Stomach (tissue), 8 donors: ENCODE measurements at regions not wholly inside any gene's neighbourhood (a gene's known extent, or its start where the extent isn't known, plus 50 kb on each side); places are given as distances from the start of the nearest gene placed in this dataset.

Experiments
- DNase-seq, 2 donors: peaks; one replicate each; pipeline versions ENCODE4 v3.0.0 to v3.0.0-alpha.2; 2013 to 2019
- H3K27ac ChIP-seq, 5 donors: fragments of 200-600 bp in 4 of 5; sonication (generic) in 4 of 5; one replicate each; pipeline ENCODE4 v1.5.1; 2013 to 2019; ENCODE audit warnings: mild to moderate bottlenecking in 1 of 5, moderate library complexity in 1 of 5
- H3K27me3 ChIP-seq, 3 donors: fragments of 200-600 bp; sonication (generic); one replicate each; pipeline ENCODE4 v1.5.1; 2017 to 2019; ENCODE audit warnings: mixed run types in 1 of 3
- H3K36me3 ChIP-seq, 4 donors: fragments of 200-600 bp; sonication (generic); 1 replicate in 3 of 4; 2 replicates in 1 of 4; pipeline ENCODE4 v1.5.1; 2016 to 2019
- H3K4me1 ChIP-seq, 4 donors: fragments of 200-600 bp; sonication (generic); one replicate each; pipeline ENCODE4 v1.5.1; 2016 to 2019
- H3K4me3 ChIP-seq, 4 donors: fragments of 200-600 bp; sonication (generic) in 3 of 4; one replicate each; pipeline ENCODE4 v1.5.1; 2016 to 2019; ENCODE audit warnings: mild to moderate bottlenecking in 1 of 4
- H3K9me3 ChIP-seq, 4 donors: fragments of 200-600 bp; sonication (generic); one replicate each; pipeline ENCODE4 v1.5.1; 2016 to 2019
- EP300 ChIP-seq: sonication (generic); formaldehyde crosslinking; IDR thresholded peaks from one replicate; pipeline ENCODE4 v1.6.1; 2017; ENCODE audit warnings: antibody characterized with exemption
- POLR2A ChIP-seq, 4 donors: fragments of 450-650 bp; IDR thresholded peaks; one replicate each; pipeline ENCODE4 v1.6.1; 2016; ENCODE audit warnings: antibody characterized with exemption in 4 of 4, control low read depth in 2 of 4, mild to moderate bottlenecking in 1 of 4, moderate library complexity in 1 of 4
- POLR2AphosphoS5 ChIP-seq, 3 donors: sonication (generic); formaldehyde crosslinking; IDR thresholded peaks; one replicate each; pipeline ENCODE4 v1.6.1; 2016; ENCODE audit warnings: antibody characterized with exemption in 3 of 3
- WGBS, 5 donors: extraction: QIAGEN DNeasy Blood & Tissue Kit in 3 of 5; methylation state at CpG; one replicate each; pipeline versions ENCODE4 v1.1.5 to v1.1.7; 2013 to 2018; 5-methylcytosine and 5-hydroxymethylcytosine counted together
- intact Hi-C: fragments of 100-400 bp; cut with DNase I; formaldehyde crosslinking; loops from one replicate; pipeline ENCODE4 v1.15.1; 2023; ENCODE audit warnings: low total_unique reads
- TF ChIP-seq, protein P1 (sequence below), 7 experiments: fragments of 450-650 bp in 4 of 7; fragments of 200-600 bp in 3 of 7; sonication (generic) in 3 of 7; IDR thresholded peaks; one replicate each; pipeline ENCODE4 v1.5.1; 2016 to 2019; ENCODE audit warnings: antibody characterized with exemption in 7 of 7, control low read depth in 2 of 7, mild to moderate bottlenecking in 1 of 7
- donor health status: healthy with polysubstance abuse.
- donor health status: Bipolar disorder and iron deficiency.
- donor health status: healthy.

DNA sequence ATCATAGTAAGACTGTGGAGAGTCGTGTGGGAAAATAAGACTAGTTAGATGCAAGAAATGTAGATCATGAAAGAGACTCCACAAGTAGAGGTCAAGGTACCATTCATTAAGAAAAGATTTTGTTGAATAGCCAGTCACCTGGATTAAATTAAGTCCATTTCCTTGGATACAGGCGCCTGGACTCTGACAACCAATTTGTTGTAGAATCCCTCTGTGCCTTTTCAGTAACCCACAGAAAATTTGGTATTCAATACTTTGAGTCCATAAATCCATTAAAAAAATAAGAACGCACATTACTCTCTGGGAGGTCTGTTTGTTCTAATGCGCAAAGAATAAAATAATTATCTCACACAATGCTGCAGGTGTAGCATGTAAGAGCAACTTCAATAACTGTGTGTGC, 469.4 kb downstream of the KLF12 start:
- DNase-seq, result no peak
- no peaks in the 10 kb centered on the region for H3K36me3 ChIP-seq
- no peak overlapping the region for H3K27ac ChIP-seq
- TF ChIP-seq POLR2A (IDR thresholded peaks at IDR 0.05) (no peak), EP300 (no peak)
- no peak overlapping the region for H3K4me3 ChIP-seq
- no peaks in the 10 kb centered on the region for H3K4me1 ChIP-seq
- 78 to 84% (median 81%) methylated on average over 4 of the region's 4 CpGs for WGBS, 5 donors
- H3K27me3 ChIP-seq, result no peaks in the 10 kb centered on the region
- intact Hi-C loops, result no loop called here
- H3K9me3 ChIP-seq, result no peaks in the 10 kb centered on the region

DNA sequence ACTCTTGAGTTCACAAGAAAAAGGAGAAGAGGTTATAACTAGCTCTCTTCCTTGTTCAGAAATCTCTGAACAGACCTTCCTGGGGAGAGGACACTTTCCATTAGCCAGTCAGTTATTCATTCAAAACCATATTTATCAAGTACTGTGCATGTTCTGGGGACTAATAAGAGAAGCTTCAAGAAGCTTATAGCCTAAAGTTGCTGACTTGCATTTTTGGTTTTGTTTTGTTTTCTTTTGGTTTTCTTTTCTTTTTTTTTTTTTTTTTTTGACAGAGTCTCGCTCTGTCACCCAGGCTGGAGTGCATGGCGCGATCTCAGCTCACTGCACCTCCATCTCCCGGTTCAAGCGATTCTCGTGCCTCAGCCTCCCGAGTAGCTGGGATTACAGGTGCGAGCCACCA, 471.4 kb downstream of the KLF12 start:
- TF ChIP-seq POLR2A (IDR thresholded peaks at IDR 0.05), result no peak
- TF ChIP-seq, protein P1, sequence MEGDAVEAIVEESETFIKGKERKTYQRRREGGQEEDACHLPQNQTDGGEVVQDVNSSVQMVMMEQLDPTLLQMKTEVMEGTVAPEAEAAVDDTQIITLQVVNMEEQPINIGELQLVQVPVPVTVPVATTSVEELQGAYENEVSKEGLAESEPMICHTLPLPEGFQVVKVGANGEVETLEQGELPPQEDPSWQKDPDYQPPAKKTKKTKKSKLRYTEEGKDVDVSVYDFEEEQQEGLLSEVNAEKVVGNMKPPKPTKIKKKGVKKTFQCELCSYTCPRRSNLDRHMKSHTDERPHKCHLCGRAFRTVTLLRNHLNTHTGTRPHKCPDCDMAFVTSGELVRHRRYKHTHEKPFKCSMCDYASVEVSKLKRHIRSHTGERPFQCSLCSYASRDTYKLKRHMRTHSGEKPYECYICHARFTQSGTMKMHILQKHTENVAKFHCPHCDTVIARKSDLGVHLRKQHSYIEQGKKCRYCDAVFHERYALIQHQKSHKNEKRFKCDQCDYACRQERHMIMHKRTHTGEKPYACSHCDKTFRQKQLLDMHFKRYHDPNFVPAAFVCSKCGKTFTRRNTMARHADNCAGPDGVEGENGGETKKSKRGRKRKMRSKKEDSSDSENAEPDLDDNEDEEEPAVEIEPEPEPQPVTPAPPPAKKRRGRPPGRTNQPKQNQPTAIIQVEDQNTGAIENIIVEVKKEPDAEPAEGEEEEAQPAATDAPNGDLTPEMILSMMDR (IDR thresholded peaks at IDR 0.05), result no peak
- no peak for TF ChIP-seq EP300
- no peak for TF ChIP-seq POLR2AphosphoS5 (IDR thresholded peaks at IDR 0.05)
- Histone ChIP-seq H3K9me3 (no peaks in the 10 kb centered on the region), H3K4me1 (no peaks in the 10 kb centered on the region), H3K36me3 (no peaks in the 10 kb centered on the region), H3K4me3 (no peak overlapping the region), H3K27ac (no peak overlapping the region), H3K27me3 (no peaks in the 10 kb centered on the region)
- no peak for DNase-seq
- intact Hi-C loops, result no loop called here
- 97 to 98% (median 97%) methylated on average over 8 of the region's 8 CpGs for WGBS, 5 donors

DNA sequence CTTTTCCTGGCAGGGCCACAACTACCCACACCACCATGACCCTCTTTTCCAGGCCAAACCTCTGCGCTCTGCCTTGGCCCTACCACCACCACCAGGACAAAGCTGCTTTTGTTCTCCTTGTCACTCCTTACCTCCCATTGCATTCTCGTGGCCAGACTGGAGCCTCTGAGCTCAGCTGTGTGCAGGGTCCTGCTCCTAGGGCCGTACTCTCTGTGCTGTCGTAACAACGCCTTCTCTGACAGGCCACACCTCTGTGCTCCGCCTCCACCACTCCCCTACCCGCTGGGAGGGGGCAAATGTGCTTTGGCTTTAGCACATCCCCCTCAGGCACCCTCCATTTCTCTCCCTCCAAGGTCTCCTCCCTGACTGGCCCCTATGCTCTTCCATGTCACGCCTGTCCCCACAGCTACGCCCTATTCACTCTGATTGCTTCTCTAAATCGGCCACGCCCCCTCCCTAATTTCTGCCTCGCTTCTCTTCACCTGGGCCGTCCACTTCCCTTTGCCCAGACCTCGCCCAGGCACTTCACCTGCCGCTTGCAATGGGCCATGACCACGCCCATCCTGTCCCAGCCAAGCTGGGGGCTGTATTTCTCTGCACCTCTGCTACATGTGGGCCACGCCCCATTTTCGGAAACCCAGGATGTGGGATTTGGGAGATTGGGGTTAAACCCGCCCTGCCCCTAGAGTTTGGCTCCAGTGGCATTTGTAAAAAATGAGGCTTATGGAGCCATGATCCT, 472.3 kb downstream of the KLF12 start:
- no peak for DNase-seq
- intact Hi-C loops, result no loop called here
- no peaks in the 10 kb centered on the region for H3K4me1 ChIP-seq
- H3K27ac ChIP-seq, result no peak overlapping the region
- no peaks in the 10 kb centered on the region for H3K9me3 ChIP-seq
- H3K4me3 ChIP-seq, result no peak overlapping the region
- H3K27me3 ChIP-seq, result no peaks in the 10 kb centered on the region
- no peaks in the 10 kb centered on the region for H3K36me3 ChIP-seq
- WGBS, 5 donors, result 87 to 93% (median 88%) methylated on average over 19 of the region's 19 CpGs
- TF ChIP-seq, protein P1 (IDR thresholded peaks at IDR 0.05), result no peak
- no peak for TF ChIP-seq EP300
- no peak for TF ChIP-seq POLR2A (IDR thresholded peaks at IDR 0.05)
- TF ChIP-seq POLR2AphosphoS5 (IDR thresholded peaks at IDR 0.05), result no peak

DNA sequence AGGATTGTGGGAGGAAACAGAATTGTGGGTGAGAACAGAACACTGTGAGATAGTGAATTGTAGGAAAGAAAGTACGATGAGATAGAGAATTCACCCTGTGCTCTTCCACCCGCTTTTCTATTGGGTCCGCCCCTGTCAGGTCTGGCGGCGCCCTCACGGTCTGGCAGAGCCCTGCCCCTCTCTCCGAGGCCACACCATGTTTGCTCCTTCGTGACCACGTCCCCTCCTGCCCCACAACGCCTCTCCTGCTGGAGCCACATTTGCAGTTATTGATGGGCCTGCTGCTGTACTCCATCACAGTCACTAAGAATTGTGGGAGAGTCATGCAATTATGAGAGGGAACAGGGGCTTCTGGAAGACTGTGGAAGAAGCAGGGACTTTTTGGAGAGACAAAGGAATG, 473.1 kb downstream of the KLF12 start:
- DNase-seq, result no peak
- no peaks in the 10 kb centered on the region for H3K9me3 ChIP-seq
- H3K36me3 ChIP-seq, result no peaks in the 10 kb centered on the region
- no peaks in the 10 kb centered on the region for H3K27me3 ChIP-seq
- intact Hi-C loops, result no loop called here
- 95 to 99% (median 97%) methylated on average over 10 of the region's 10 CpGs for WGBS, 5 donors
- no peak overlapping the region for H3K27ac ChIP-seq
- no peak for TF ChIP-seq POLR2AphosphoS5 (IDR thresholded peaks at IDR 0.05)
- no peak for TF ChIP-seq EP300
- TF ChIP-seq, protein P1 (IDR thresholded peaks at IDR 0.05), result no peak
- TF ChIP-seq POLR2A (IDR thresholded peaks at IDR 0.05), result no peak
- no peak overlapping the region for H3K4me3 ChIP-seq
- H3K4me1 ChIP-seq, result no peaks in the 10 kb centered on the region

DNA sequence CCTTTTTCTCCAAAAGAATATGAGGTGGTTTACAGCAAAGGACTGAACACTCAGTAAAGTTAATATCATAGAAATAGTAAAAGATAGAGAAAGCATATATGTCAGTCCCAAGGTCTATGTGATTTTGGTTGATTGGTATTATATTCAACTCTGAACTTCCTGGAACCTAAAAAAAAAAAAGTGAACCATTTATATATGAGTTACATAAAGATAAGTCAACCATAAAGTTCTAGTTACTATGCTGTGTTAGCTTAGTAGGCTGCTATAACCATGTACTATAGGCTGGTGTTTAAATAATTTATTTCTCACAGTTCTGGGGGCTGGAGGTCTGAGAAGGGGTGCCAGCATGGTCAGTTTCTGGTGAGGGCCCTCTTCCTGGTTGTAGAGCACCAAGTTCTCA, 475.6 kb downstream of the KLF12 start:
- intact Hi-C loops, result no loop called here
- H3K27me3 ChIP-seq, result no peaks in the 10 kb centered on the region
- H3K36me3 ChIP-seq, result no peaks in the 10 kb centered on the region
- TF ChIP-seq EP300, result no peak
- TF ChIP-seq, protein P1 (IDR thresholded peaks at IDR 0.05), result no peak
- TF ChIP-seq POLR2A (IDR thresholded peaks at IDR 0.05), result no peak
- no peak for TF ChIP-seq POLR2AphosphoS5 (IDR thresholded peaks at IDR 0.05)
- no peak overlapping the region for H3K4me3 ChIP-seq
- H3K27ac ChIP-seq, result no peak overlapping the region
- DNase-seq, result no peak
- no peaks in the 10 kb centered on the region for H3K4me1 ChIP-seq
- H3K9me3 ChIP-seq, result no peaks in the 10 kb centered on the region
